Esophagus squamous epithelium (tissue), 4 donors: ENCODE measurements at regions not wholly inside any gene's neighbourhood (a gene's known extent, or its start where the extent isn't known, plus 50 kb on each side); places are given as distances from the start of the nearest gene placed in this dataset.

Experiments
- POLR2A ChIP-seq, 4 donors: fragments of 450-650 bp; IDR thresholded peaks; one replicate each; pipeline ENCODE4 v1.6.1; 2017; ENCODE audit warnings: antibody characterized with exemption in 4 of 4, mild to moderate bottlenecking in 4 of 4, moderate library complexity in 3 of 4
- TF ChIP-seq, protein P1 (sequence below), 6 experiments: fragments of 450-650 bp in 4 of 6; fragments of 200-600 bp in 2 of 6; sonication (generic) in 2 of 6; IDR thresholded peaks; one replicate each; pipeline ENCODE4 v1.5.1; 2016 to 2019; ENCODE audit warnings: antibody characterized with exemption in 6 of 6, mild to moderate bottlenecking in 4 of 6, moderate library complexity in 4 of 6

- TF ChIP-seq, protein P1, sequence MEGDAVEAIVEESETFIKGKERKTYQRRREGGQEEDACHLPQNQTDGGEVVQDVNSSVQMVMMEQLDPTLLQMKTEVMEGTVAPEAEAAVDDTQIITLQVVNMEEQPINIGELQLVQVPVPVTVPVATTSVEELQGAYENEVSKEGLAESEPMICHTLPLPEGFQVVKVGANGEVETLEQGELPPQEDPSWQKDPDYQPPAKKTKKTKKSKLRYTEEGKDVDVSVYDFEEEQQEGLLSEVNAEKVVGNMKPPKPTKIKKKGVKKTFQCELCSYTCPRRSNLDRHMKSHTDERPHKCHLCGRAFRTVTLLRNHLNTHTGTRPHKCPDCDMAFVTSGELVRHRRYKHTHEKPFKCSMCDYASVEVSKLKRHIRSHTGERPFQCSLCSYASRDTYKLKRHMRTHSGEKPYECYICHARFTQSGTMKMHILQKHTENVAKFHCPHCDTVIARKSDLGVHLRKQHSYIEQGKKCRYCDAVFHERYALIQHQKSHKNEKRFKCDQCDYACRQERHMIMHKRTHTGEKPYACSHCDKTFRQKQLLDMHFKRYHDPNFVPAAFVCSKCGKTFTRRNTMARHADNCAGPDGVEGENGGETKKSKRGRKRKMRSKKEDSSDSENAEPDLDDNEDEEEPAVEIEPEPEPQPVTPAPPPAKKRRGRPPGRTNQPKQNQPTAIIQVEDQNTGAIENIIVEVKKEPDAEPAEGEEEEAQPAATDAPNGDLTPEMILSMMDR (IDR thresholded peaks at IDR 0.05): no peak
- TF ChIP-seq POLR2A (IDR thresholded peaks at IDR 0.05): no peak
These were observed 341.4 kb upstream of the INTU start for GRCh38 chr4:127291316-127291715.
